ENCODE measurements at regions not wholly inside any gene's neighbourhood (a gene's known extent, or its start where the extent isn't known, plus 50 kb on each side); places are given as distances from the start of the nearest gene placed in this dataset.

DNA sequence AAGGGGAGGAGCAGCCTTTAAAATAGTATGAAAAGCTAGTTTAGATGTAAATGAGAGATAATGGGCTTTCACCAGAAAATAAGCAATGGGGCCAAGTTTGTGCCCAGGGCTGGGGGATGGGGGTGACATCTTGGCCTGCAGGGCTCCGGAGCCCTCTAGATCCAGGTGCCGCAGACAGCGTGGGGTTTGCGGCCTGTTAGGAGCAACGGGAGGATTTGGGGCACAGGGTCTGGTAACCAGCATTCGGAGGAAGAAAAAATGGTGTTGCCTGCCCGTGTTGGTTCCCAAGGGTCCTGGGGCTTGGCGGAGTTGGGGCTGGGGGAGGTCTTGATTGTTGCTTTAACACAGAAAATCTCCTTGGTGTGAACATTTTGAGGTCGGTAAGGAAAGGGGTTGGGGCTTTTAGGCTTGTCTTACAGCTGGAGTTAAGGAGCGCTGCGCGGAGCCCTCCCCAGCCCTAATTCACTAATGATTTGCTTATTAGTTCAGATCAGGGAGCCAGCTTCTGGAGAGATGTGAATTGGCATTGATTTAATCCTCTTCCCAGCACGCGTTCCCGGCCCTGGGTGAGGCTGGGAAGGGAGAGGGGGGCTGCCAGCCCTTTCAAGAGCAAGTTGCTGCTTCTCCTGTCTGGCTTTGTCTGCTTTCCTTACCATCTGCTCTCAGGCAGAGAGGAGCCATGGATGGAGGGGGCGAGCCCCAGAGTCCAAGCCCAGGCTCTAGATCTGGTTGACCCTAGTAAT is 443.4 kb downstream of the BCOR start:
- no peak overlapping the region for H3K27ac ChIP-seq (ENCODE audit: low read depth, low read length, poor library complexity, severe bottlenecking)
- H2AFZ ChIP-seq (ENCODE audit: low read length) = no peak overlapping the region
- H3F3A ChIP-seq (ENCODE audit: insufficient read depth, low read length) = no peaks in the 10 kb centered on the region
- H3K9ac ChIP-seq (ENCODE audit: low read length) = no peak overlapping the region
- no peaks in the 10 kb centered on the region for H3K9me2 ChIP-seq (ENCODE audit: low read depth, low read length)
- H3K9me3 ChIP-seq (ENCODE audit: low read length) = no peaks in the 10 kb centered on the region
- no peak for TF ChIP-seq EZH2 (IDR thresholded peaks at IDR 0.05; ENCODE audit: borderline replicate concordance, low read length)
- TF ChIP-seq, protein P1, sequence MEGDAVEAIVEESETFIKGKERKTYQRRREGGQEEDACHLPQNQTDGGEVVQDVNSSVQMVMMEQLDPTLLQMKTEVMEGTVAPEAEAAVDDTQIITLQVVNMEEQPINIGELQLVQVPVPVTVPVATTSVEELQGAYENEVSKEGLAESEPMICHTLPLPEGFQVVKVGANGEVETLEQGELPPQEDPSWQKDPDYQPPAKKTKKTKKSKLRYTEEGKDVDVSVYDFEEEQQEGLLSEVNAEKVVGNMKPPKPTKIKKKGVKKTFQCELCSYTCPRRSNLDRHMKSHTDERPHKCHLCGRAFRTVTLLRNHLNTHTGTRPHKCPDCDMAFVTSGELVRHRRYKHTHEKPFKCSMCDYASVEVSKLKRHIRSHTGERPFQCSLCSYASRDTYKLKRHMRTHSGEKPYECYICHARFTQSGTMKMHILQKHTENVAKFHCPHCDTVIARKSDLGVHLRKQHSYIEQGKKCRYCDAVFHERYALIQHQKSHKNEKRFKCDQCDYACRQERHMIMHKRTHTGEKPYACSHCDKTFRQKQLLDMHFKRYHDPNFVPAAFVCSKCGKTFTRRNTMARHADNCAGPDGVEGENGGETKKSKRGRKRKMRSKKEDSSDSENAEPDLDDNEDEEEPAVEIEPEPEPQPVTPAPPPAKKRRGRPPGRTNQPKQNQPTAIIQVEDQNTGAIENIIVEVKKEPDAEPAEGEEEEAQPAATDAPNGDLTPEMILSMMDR (IDR thresholded peaks at IDR 0.05; ENCODE audit: low read length) = no peak
- H3K36me3 ChIP-seq (ENCODE audit: insufficient read depth, low read length) = no peaks in the 10 kb centered on the region
- H3K4me3 ChIP-seq (ENCODE audit: low read depth, low read length, poor library complexity, severe bottlenecking) = no peak overlapping the region
- no peaks in the 10 kb centered on the region for H3K27me3 ChIP-seq (ENCODE audit: insufficient read depth, low read length)
- no peaks in the 10 kb centered on the region for H4K20me1 ChIP-seq (ENCODE audit: insufficient read depth, low read length)
- H3K4me1 ChIP-seq (ENCODE audit: insufficient read depth, low read length, severe bottlenecking) = peaks cover 4% of the 10 kb centered on the region
- H3K4me2 ChIP-seq (ENCODE audit: low read length) = no peak overlapping the region
- H3K79me2 ChIP-seq (ENCODE audit: insufficient read depth, low read length) = no peaks in the 10 kb centered on the region

DNA sequence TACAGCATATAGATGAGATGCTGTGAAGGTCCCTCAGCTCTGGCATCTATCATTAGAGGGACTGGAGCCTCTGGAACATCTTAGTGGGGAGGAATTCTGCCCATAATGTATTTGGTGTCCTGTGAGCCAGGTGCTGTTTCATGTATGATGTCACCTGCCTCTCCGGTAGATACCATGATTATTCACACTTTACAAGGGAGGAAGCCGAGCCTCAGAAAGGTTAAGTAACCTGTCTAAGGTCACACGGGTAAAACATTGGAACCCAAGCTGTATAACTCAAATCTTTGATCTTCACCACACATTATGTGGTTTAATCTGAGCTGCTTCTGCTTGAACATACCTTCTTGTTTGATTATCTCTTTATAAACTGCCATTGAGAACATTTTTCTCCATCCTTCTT is 442.8 kb downstream of the BCOR start:
- H3K9ac ChIP-seq (ENCODE audit: low read length) = no peak overlapping the region
- TF ChIP-seq, protein P1 (IDR thresholded peaks at IDR 0.05; ENCODE audit: low read length) = no peak
- TF ChIP-seq EZH2 (IDR thresholded peaks at IDR 0.05; ENCODE audit: borderline replicate concordance, low read length) = no peak
- H2AFZ ChIP-seq (ENCODE audit: low read length) = no peak overlapping the region
- no peaks in the 10 kb centered on the region for H3K36me3 ChIP-seq (ENCODE audit: insufficient read depth, low read length)
- no peaks in the 10 kb centered on the region for H3K79me2 ChIP-seq (ENCODE audit: insufficient read depth, low read length)
- H3K9me2 ChIP-seq (ENCODE audit: low read depth, low read length) = no peaks in the 10 kb centered on the region
- no peaks in the 10 kb centered on the region for H4K20me1 ChIP-seq (ENCODE audit: insufficient read depth, low read length)
- H3K27ac ChIP-seq (ENCODE audit: low read depth, low read length, poor library complexity, severe bottlenecking) = no peak overlapping the region
- H3K4me1 ChIP-seq (ENCODE audit: insufficient read depth, low read length, severe bottlenecking) = peaks cover 4% of the 10 kb centered on the region
- H3K4me3 ChIP-seq (ENCODE audit: low read depth, low read length, poor library complexity, severe bottlenecking) = no peak overlapping the region
- H3K9me3 ChIP-seq (ENCODE audit: low read length) = no peaks in the 10 kb centered on the region
- no peaks in the 10 kb centered on the region for H3K27me3 ChIP-seq (ENCODE audit: insufficient read depth, low read length)
- no peaks in the 10 kb centered on the region for H3F3A ChIP-seq (ENCODE audit: insufficient read depth, low read length)
- no peak overlapping the region for H3K4me2 ChIP-seq (ENCODE audit: low read length)

DNA sequence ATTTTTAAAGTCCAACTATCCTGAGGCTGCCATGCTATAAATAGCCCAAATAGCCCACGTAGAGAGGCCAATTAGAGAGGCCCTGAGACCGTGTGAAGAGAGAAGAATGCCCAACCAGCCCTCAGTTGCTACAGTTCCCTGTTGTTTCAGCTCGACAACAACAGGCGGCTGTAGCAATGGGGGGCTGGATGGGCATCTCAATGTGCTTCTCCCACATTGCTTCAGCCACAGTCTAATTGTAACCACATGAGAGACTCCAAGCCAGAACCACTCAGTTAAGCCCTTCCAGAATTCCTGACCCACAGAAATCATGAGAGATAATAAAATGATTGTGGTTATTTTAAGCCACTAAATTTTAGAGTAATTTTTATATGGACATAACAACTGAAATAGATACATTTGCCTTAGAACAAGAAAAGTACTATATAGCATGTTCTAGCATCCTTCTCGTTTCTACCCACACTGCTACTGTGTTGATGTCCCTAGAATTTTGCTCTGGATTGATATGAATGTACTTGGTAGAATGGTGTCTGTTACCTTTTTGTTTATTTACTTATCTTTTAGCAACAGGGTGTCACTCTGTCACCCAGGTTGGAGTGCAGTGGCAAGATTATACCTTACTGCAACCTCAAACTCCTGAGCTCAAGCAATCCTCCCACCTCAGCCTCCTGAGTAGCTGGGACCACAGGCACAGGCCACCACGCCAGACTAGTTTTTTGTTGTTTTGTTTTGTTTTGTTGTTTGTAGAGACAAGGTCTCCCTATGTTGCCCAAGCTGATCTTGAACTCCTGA is 436.4 kb downstream of the BCOR start:
- TF ChIP-seq EZH2 (IDR thresholded peaks at IDR 0.05; ENCODE audit: borderline replicate concordance, low read length) = no peak
- TF ChIP-seq, protein P1 (IDR thresholded peaks at IDR 0.05; ENCODE audit: low read length) = no peak
- H3K9me3 ChIP-seq (ENCODE audit: low read length) = no peaks in the 10 kb centered on the region
- no peaks in the 10 kb centered on the region for H3F3A ChIP-seq (ENCODE audit: insufficient read depth, low read length)
- no peaks in the 10 kb centered on the region for H3K27me3 ChIP-seq (ENCODE audit: insufficient read depth, low read length)
- H3K4me1 ChIP-seq (ENCODE audit: insufficient read depth, low read length, severe bottlenecking) = no peaks in the 10 kb centered on the region
- H2AFZ ChIP-seq (ENCODE audit: low read length) = no peak overlapping the region
- no peaks in the 10 kb centered on the region for H3K36me3 ChIP-seq (ENCODE audit: insufficient read depth, low read length)
- no peaks in the 10 kb centered on the region for H4K20me1 ChIP-seq (ENCODE audit: insufficient read depth, low read length)
- H3K4me3 ChIP-seq (ENCODE audit: low read depth, low read length, poor library complexity, severe bottlenecking) = no peak overlapping the region
- no peak overlapping the region for H3K27ac ChIP-seq (ENCODE audit: low read depth, low read length, poor library complexity, severe bottlenecking)
- no peak overlapping the region for H3K4me2 ChIP-seq (ENCODE audit: low read length)
- H3K9me2 ChIP-seq (ENCODE audit: low read depth, low read length) = no peaks in the 10 kb centered on the region
- H3K79me2 ChIP-seq (ENCODE audit: insufficient read depth, low read length) = no peaks in the 10 kb centered on the region
- H3K9ac ChIP-seq (ENCODE audit: low read length) = no peak overlapping the region
